ENCODE measurements at regions not wholly inside any gene's neighbourhood (a gene's known extent, or its start where the extent isn't known, plus 50 kb on each side); places are given as distances from the start of the nearest gene placed in this dataset.
"Not testable (repeated sequence)": the region's sequence is repeated elsewhere in the genome, so short reads cannot be mapped to it uniquely, and the experiment has no call there.

DNA sequence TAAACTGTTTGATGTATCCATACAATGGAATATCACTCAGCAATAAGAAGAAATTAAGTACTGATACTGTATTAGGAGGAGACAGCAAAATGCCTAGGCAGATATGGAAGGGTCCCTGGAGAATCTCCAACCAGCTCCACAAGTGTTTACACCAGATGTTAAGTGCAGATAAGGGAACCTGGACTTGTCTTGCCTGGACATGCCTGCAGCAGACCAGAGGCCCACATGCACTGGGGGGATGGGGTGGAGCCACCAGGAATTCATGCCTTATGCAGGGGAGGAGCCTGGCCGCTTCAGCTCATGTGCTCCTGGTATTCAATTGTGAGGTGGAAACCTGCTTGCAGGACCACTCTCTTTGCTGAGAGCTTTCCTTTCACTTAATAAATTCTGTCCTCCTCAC is 287.6 kb downstream of the LIPI start:
- ATAC-seq, DNase-seq: not testable (repeated sequence)

DNA sequence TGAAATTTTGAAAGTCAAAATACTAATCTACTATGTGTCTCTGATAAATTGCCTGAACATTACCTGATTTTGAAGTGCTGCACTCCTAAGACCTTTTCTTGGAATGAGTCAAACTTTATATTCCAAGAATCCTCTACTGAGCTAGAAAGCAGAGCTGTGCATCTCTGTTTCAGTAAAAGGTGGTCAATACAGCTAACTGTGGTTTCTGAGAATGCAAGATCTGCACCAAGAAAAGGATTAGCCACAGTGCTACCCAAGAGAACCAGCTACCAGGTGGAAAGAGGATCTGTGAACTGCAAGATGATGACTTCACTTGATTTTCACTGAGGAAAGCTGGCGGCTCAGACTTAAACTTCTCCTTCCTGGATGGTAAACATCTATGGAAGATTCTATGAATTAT is 289.3 kb downstream of the LIPI start:
- DNase-seq: not testable (repeated sequence)

DNA sequence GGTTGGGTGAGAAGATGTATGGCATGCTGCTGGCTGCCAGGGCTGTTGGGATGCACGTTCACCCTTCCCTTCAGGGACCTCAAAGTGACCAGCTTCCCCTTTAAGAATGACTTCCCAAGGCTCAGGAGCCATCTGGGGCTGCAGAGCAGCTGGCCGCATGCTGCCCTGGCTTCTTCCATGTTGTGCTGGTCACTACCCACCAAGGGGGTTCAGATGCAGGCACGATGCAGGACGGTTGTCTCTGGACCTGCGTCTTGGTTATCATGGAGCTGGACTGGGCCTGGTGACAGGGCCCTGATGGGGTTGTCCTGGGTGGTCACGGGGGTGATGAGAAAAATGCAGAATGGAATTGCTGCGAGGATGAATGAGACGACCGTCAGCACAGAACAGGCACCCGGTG is 297.8 kb downstream of the POTED start:
- not testable (repeated sequence) for ATAC-seq, DNase-seq

More for the DNA sequence above, 289.3 kb downstream of the LIPI start:
- not testable (repeated sequence) for ATAC-seq

DNA sequence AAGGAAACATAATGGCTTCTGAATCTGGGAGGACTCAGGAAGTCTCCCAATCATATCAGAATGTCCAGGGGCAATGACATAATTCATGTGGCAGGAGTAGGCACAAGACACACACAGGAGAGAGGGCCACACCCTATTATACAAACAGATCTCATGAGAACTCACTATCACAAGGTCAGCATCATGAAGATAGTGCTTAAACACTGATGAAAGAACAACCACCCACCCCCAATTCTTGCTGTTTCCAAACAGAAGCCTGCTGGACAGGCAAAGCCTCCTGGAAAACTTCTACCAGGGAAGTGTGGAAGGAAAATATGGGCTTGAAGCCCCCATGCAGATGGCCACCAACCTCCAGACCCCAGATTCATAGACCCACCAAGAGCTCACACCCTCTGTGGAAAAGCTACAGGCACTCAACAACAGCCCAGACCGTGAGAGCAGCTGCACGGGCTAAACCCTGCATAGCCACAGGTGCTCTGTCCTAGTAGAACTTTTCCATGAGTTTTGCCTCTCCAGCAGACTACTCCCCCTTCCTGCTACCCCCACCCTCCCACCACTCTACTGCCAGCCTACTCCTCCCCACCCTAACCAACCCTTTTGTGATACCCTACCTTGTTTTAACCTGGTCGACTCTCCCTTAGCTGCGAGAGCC is 287.1 kb downstream of the POTED start:
- DNase-seq, ATAC-seq: not testable (repeated sequence)

DNA sequence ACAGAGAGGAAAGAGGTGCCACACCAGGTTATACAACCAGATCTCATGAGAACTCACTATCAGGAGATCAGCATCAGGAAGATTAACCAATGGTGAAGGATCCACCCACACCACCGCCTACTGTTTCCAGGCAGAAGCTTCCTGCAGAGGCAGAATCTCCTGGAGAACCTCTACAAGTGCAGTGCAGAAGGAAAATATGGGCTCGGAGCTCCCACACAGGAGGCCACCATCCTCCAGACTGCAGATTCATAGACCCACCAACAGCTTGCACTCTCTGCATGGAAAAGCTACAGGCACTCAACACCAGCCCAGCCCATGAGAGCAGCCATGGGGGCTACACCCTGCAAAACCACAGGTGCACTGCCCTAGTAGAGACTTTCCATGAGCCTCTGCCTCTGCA is 284.0 kb downstream of the POTED start:
- not testable (repeated sequence) for DNase-seq, ATAC-seq

DNA sequence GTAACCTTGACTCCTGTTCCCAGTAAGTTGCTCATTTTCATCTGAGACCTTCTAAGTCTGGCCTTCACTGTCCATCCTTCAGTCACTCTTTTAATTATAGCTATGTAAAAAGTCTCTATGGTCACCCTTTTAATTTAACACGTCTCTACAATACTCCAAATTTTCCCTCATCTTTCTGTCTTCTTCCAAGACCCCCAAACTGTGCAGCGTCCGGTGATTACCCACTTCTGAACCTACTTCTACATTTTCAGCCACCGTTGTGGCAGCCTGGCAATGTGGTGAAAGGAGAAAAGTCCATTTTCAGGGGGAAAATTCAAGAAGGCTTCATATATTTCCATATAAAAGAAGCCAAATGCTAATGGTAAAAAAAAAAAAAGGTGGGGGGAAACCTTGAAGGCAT is 283.4 kb downstream of the POTED start:
- ATAC-seq, DNase-seq: not testable (repeated sequence)

DNA sequence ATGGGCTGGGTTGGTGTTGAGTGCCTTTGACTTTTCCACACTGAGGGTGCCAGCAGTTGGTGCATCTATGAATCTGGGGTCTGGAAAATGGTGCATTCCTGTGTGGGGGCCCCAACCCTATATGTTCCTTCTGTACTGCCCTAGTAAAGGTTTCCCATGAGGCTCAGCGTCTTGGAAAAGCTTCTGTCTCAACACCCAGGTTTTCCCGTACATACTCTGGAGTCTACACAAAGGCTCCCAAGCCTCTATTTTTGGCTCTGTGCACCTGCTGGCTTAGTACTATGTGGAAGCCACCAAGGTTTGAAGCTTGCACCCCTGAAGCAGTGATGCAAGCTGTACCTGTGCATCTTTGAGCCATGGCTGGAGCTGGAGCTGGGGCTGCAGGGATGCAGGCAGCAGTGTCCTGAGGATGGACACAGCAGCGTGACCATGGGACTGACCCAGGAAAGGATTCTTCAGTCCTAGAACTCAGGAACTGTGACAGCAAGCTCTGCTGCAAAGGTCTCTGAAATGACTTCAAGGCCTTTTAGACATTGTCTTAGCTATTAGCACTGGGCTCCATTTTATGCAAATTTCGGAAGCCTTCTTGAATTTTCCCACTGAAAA is 282.7 kb downstream of the POTED start:
- ATAC-seq, DNase-seq: not testable (repeated sequence)

DNA sequence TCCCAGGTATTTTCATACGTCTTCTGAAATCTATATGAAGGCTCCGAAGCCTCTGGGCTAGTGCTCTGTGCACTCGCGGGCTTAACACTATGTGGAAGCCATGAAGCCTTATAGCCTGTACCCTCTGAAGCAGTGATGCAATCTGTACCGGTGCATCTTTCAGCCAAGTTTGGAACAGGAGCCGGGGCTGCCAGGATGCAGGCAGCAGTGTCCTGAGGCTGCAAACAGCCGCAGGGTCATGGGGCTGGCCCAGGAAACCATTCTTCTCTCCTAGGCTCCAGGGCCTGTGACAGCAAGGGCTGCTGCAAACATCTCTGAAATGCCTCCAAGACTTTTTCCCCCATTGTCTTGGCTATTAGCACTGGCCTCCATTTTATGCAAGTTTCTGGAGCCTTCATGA is 279.6 kb downstream of the POTED start:
- DNase-seq, ATAC-seq: not testable (repeated sequence)

DNA sequence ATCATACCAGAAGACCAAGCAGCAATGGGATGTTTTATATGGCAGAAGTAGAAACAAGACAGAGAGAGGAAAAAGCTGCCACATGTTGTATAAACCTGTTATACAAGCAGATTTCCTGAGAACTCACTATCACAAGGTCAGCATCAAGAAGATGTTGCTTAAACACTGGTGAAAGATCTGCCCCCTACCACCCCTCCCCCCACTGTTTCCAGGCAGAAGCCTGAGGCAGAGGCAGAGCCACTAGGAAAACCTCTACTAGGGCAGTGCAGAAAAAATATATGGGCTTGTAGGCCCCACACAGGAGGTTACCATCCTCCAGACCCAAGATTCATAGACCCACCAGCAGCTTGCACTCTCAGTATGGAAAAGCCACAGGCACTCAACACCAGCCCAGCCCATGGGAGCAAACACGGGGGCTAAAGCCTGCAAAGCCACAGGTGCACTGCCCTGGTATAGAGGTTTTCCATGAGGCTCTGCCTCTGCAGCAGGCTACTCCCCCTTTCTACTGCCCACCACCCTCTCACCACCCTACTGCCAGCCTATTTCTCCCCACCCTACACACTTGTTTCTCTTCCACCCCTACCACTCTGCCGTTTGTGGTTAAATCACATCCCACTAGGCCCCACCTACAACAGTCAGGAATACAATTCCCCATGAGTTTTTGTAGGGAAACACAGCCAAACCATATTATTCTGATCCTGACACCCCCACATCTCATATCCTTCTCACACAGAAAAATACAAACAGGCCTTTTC is 274.2 kb downstream of the POTED start:
- ATAC-seq, DNase-seq: not testable (repeated sequence)

DNA sequence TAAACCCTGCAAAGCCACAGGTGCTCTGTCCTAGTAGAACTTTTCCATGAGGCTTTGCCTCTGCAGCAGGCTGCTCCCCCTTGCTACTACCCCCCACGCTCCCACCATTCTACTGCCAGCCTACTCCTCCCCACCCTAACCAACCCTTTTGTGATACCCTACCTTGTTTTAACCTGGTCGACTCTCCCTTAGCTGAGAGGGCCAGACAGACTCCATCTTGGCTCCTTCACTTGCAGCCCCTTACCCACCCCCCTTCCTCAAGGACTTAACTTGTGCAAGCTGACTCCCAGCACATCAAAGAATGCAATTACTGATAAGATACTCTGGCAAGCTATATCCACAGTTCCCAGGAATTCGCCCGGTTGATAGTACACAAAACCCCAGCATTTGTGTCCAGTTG is 267.9 kb downstream of the POTED start:
- not testable (repeated sequence) for ATAC-seq, DNase-seq

DNA sequence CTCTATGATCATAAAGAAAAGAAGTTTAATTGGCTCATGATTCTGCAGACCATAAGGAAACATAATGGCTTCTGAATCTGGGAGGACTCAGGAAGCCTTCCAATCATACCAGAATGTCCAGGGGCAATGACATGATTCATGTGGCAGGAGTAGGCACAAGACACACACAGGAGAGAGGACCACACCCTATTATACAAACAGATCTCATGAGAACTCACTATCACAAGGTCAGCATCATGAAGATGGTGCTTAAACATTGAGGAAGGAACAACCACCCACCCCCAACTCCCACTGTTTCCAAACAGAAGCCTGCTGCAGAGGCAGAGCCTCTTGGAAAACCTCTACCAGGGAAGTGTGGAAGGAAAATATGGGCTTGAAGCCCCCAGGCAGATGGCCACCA is 267.4 kb downstream of the POTED start:
- not testable (repeated sequence) for ATAC-seq, DNase-seq

DNA sequence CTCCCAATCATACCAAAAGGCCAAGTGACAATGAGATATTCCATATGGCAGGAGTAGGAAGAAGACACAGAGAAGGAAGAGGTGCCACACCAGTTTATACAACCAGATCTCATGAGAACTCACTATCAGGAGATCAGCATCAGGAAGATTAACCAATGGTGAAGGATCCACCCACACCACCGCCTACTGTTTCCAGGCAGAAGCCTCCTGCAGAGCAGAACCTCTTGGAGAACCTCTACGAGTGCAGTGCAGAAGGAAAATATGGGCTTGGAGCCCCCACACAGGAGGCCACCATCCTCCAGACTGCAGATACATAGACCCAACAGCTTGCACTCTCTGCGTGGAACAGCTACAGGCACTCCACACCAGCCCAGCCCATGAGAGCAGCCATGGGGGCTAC is 264.4 kb downstream of the POTED start:
- not testable (repeated sequence) for ATAC-seq, DNase-seq

DNA sequence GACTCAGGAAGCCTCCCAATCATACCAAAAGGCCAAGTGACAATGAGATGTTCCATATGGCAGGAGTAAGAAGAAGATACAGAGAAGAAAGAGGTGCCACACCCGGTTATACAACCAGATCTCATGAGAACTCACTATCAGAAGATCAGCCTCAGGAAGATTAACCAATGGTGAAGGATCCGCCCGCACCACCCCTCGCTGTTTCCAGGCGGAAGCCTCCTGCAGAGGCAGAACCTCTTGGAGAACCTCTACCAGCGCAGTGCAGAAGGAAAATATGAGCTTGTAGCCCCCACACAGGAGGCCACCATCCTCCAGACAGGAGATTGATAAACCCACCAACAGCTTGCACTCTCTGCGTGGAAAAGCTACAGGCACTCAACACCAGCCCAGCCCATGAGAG is 245.1 kb downstream of the POTED start:
- ATAC-seq (no peak), DNase-seq (no peak)

DNA sequence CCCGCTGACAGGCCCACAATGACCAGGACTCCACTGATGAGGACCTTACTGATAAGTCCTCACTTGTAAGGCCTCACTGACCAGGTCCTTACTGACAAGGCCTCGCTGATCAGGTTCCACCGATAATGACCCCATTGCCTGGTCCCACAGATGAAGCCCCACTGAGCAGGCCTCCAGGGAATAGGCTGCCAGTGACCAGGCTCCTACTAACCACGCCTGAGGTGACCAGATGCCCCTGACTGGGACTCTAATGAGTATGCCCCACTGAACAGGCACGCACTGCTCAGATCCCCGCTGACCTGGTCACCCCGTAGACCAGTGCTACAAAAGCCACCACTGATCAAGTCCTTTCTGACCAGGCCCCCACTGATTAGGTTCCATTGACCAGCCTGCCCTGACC is 241.2 kb downstream of the POTED start:
- DNase-seq, ATAC-seq: not testable (repeated sequence)

DNA sequence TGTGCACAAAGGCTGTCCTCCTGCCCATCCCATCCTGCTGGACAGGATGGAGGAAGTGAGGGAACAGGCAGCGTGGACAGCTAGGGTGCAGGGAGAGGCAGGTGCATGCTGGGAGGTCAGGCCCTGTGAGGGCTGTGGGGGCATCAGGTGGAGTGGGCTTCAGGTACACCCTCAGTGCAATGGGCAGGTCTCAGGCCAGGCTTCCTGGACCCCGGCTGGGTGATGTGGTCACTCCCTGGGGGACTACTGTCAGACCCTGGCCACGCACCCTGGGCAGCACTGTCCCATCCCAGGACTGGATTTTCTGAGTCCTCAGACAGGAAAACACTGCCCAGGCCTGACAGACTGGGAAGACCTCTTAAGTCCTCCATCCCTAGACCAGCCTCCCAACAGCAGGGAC is 239.9 kb downstream of the POTED start:
- not testable (repeated sequence) for ATAC-seq, DNase-seq

DNA sequence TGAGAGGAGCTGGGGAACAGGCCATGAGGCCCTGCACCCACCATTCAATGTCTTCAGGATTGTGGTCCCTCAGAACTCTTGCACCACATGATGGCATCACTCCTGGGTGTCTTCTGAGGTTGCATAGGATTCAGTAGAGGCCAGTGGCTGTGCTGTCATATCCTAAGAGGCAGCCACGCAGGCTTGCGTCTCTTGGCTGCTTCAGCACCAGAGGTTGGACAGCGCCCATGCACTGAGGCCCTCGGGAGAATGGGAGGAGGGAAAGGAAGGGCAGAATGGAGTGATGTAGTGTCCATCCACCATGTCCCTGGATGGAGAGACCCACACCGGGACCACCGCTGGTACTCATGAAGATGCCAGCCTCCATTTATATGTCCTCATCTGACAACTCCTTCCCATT is 237.1 kb downstream of the POTED start:
- ATAC-seq: not testable (repeated sequence)

DNA sequence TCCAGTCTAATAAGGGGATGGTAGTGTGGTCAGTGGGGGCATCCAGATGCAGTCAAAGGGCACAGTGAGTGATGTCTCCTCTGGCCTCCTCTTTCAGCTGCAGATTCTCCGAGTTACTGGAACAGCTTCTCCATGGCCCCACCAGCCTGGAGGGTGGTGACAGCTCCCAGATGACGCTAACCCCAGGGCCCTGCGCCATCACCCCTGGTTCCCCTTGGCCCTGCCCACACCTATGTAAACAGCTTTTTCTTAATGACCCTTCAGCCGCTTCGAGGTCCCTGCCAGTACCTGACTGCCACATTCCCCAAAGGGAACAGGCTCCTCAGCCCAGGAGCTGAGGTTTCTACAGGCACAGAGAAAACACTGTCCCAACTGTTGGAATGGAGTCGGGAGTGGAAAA is 235.0 kb downstream of the POTED start:
- ATAC-seq, DNase-seq: not testable (repeated sequence)

More for the DNA sequence above, 237.1 kb downstream of the POTED start:
- DNase-seq: not testable (repeated sequence)

DNA sequence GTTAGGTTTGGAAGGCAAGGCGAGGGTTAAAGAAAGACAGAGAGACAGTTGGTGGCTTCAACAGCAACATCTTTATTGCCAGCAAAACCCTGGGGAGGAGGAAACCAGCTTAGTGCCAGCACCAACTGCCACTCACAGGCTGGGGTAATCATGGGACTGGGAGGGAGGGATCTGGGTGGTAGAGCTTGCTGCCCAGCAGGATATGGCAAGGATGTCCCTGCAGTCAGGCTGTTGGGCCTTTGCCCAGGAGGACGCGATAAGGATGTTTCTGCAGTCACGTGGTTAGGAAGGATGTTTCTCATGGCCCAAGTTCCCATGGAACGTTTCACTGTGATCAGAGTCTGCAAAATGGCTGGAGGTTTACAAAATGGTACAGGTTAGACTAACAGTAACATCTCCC is 233.5 kb downstream of the POTED start:
- ATAC-seq, DNase-seq: not testable (repeated sequence)

DNA sequence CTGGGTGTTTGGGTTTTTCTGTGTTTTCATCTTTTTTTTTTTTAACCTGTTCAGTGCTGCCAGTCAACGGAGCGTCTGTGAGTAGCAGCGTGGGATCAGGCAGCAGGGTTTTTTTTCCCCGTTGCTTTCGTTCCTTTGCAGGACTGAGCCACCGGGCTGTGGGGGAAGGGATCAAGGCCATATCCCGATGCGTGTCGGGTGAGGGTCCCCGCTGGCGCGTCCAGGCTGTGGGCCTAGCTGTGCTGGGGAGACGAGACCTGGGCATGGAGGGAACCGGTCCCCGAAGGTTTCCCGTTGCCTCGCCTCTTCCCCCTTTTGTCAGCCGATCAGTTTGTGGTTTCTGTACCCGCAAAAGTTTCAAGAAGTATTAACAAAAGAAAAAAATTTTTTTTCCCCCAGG is 218.1 kb downstream of the POTED start:
- not testable (repeated sequence) for ATAC-seq, DNase-seq

DNA sequence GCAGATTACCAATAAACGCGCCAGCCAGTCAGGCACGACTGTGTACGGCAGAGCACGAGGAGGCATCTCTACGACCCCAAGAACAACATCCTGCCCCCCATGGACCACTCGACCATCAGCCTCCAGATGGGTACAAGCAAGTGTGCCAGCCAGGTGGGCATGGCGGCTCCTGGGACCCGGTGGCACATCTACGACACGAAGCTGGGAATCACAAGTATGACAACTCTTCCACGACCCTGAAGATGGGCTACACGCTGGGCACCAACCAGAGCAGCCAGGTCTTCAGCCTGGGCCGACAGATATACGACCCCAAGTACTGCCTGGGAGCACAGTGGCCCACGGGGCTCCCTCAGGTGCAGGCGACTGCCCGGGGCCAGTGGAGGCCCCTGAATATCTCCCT is 217.6 kb downstream of the POTED start:
- DNase-seq (no peak), ATAC-seq (no peak)

DNA sequence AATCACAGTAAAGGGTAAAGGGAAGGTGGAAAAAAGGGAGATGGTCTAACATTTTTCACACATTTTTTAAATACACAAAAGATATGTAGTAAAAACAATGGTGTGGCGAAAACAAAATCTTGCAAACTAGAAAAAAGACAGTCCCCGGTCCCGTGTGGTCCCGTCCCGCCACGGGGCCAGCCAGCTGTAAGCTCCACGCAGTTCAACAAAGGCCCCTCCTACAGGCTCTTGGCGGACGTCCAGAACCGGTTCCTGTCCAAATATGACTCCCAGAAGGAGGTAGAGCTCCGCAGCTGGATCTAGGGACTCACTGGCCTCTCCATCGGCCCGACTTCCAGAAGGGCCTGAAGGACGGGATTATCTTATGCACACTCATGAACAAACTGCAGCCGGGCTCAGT is 216.9 kb downstream of the POTED start:
- not testable (repeated sequence) for ATAC-seq, DNase-seq

DNA sequence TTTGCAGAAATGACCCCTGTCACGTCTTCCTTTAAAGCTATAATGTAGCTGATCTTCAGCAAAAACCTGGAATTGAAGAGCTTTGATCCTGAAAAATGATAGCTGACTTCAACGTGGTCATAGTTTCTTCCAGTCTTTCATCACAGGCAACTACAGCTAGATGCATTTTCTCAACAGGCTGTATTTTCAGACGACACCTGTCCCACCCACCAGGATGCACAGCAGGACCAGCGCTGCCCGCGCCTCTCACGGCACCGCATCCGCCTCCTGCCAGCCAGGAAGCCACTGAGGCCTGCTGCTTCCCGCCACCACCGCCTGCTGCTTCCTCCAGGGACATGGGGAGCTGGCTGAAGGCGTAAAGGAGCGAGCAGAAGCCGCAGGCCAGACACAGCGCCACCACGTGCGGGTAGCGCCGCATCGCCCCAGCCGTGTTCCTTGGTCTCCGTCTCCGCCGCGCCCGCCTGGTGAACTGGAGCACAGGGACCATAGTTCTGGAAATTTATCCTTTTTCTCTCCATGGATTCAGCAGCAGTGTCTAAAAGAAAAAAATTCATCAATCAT is 215.7 kb downstream of the POTED start:
- not testable (repeated sequence) for ATAC-seq, DNase-seq

All from stimulated activated naive CD8-positive, alpha-beta T cell treated with anti-CD3 and anti-CD28 coated beads, Interleukin-15, Interleukin-2, amounts not matched to agents 100 U/mL and 50 U/mL, for 24 hours (primary cell).